ENCODE measurements at regions not wholly inside any gene's neighbourhood (a gene's known extent, or its start where the extent isn't known, plus 50 kb on each side); places are given as distances from the start of the nearest gene placed in this dataset.

- peak; percentile 57 for TF ChIP-seq CTCF (IDR thresholded peaks at IDR 0.05; ENCODE audit: insufficient read depth, low read length, poor library complexity, severe bottlenecking)
- Histone ChIP-seq H3K4me3 (ENCODE audit: low read depth, low read length) (no peak overlapping the region), H3K27me3 (ENCODE audit: control insufficient read depth, insufficient read depth, low read length) (no peaks in the 10 kb centered on the region), H3K36me3 (ENCODE audit: control insufficient read depth, insufficient read depth, low read length) (no peaks in the 10 kb centered on the region)
- no peak for DNase-seq (ENCODE audit: low read depth)
Observed at GRCh38 chr3:101069901-101070798, 76.9 kb upstream of the ABI3BP start.

GRCh38 chr3:101068876-101069606 is 75.8 kb upstream of the ABI3BP start:
- DNase-seq (ENCODE audit: low read depth), result no peak
- no peaks in the 10 kb centered on the region for H3K27me3 ChIP-seq (ENCODE audit: control insufficient read depth, insufficient read depth, low read length)
- H3K4me3 ChIP-seq (ENCODE audit: low read depth, low read length), result no peak overlapping the region
- no peaks in the 10 kb centered on the region for H3K36me3 ChIP-seq (ENCODE audit: control insufficient read depth, insufficient read depth, low read length)
- TF ChIP-seq CTCF (IDR thresholded peaks at IDR 0.05; ENCODE audit: insufficient read depth, low read length, poor library complexity, severe bottlenecking), result no peak

GRCh38 chr3:101066711-101067129 is 73.5 kb upstream of the ABI3BP start:
- Histone ChIP-seq H3K27me3 (ENCODE audit: control insufficient read depth, insufficient read depth, low read length) (no peaks in the 10 kb centered on the region), H3K4me3 (ENCODE audit: low read depth, low read length) (no peak overlapping the region), H3K36me3 (ENCODE audit: control insufficient read depth, insufficient read depth, low read length) (no peaks in the 10 kb centered on the region)
- TF ChIP-seq CTCF (IDR thresholded peaks at IDR 0.05; ENCODE audit: insufficient read depth, low read length, poor library complexity, severe bottlenecking), result no peak
- no peak for DNase-seq (ENCODE audit: low read depth)

DNA sequence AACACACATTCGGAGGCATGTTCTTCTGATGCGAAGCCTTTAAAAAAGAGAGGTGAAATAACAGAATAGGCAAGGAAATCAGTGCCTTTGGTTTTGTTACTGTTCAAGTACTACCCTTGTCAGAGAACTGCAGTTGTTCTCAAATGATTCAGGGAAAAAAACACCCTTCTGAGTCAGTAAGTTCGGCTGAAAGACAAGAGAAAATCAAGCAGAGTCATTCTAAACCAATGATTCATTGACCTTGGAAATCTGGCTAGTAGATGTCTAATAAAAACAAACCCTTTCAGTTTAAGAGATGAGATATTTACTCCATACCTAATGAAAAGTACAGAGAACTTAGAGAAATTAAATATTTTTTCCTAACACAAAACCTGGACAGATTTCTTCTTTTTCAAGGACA is 72.7 kb upstream of the ABI3BP start:
- Histone ChIP-seq H3K27me3 (ENCODE audit: control insufficient read depth, insufficient read depth, low read length) (no peaks in the 10 kb centered on the region), H3K36me3 (ENCODE audit: control insufficient read depth, insufficient read depth, low read length) (no peaks in the 10 kb centered on the region), H3K4me3 (ENCODE audit: low read depth, low read length) (no peak overlapping the region)
- no peak for TF ChIP-seq CTCF (IDR thresholded peaks at IDR 0.05; ENCODE audit: insufficient read depth, low read length, poor library complexity, severe bottlenecking)
- DNase-seq (ENCODE audit: low read depth), result peak; percentile 73

- Histone ChIP-seq H3K36me3 (ENCODE audit: control insufficient read depth, insufficient read depth, low read length) (no peaks in the 10 kb centered on the region), H3K27me3 (ENCODE audit: control insufficient read depth, insufficient read depth, low read length) (no peaks in the 10 kb centered on the region), H3K4me3 (ENCODE audit: low read depth, low read length) (no peak overlapping the region)
- no peak for TF ChIP-seq CTCF (IDR thresholded peaks at IDR 0.05; ENCODE audit: insufficient read depth, low read length, poor library complexity, severe bottlenecking)
- DNase-seq (ENCODE audit: low read depth), result no peak
Observed at GRCh38 chr3:101063401-101063800, 70.2 kb upstream of the ABI3BP start.
